Neural cell (in vitro differentiated cells): ENCODE measurements at regions not wholly inside any gene's neighbourhood (a gene's known extent, or its start where the extent isn't known, plus 50 kb on each side); places are given as distances from the start of the nearest gene placed in this dataset.

Experiments
- H2AFZ ChIP-seq: fragments of 200-600, 300-800 bp; sonication (generic), shearing (Covaris generic); 2 replicates; pipeline ENCODE4 v1.6.0; 2014; ENCODE audit warnings: low read depth, mild to moderate bottlenecking, antibody characterized with exemption, low read length, moderate library complexity
- H3F3A ChIP-seq: fragments of 200-600 bp; shearing (Covaris generic); 2 replicates; pipeline ENCODE4 v1.6.1; 2016; ENCODE audit warnings: mild to moderate bottlenecking, moderate library complexity, mixed read lengths, antibody characterized with exemption, low read length; ENCODE audit not compliant: insufficient read depth, poor library complexity, severe bottlenecking
- H3K27ac ChIP-seq: fragments of 200-600, 300-800 bp; sonication (generic), shearing (Covaris generic); 2 replicates; pipeline ENCODE4 v1.5.1; 2014; ENCODE audit warnings: mild to moderate bottlenecking, low read length, moderate library complexity
- H3K27me3 ChIP-seq: fragments of 300-800, 200-600 bp; sonication (generic), shearing (Covaris generic); 2 replicates; pipeline ENCODE4 v1.6.0; 2014; ENCODE audit warnings: mild to moderate bottlenecking, low read depth, low read length, moderate library complexity; ENCODE audit not compliant: insufficient read depth
- H3K36me3 ChIP-seq: fragments of 300-800, 200-600 bp; sonication (generic), shearing (Covaris generic); 2 replicates; pipeline ENCODE4 v1.5.1; 2014; ENCODE audit warnings: mild to moderate bottlenecking, antibody characterized with exemption, low read length, moderate library complexity; ENCODE audit not compliant: insufficient read depth
- H3K4me2 ChIP-seq: fragments of 300-800, 200-600 bp; sonication (generic), shearing (Covaris generic); 2 replicates; pipeline ENCODE4 v1.6.0; 2014; ENCODE audit warnings: mild to moderate bottlenecking, low read length
- H3K4me3 ChIP-seq: fragments of 300-800, 200-600 bp; sonication (generic), shearing (Covaris generic); 2 replicates; pipeline ENCODE4 v1.5.1; 2014; ENCODE audit warnings: mild to moderate bottlenecking, low read length, moderate library complexity
- H3K79me2 ChIP-seq: fragments of 200-600 bp; shearing (Covaris generic); replicated peaks from 2 replicates; pipeline ENCODE4 v1.6.0; 2014; ENCODE audit warnings: mild to moderate bottlenecking, low read length, moderate library complexity; ENCODE audit not compliant: insufficient read depth
- H3K9ac ChIP-seq: fragments of 300-800, 200-600 bp; sonication (generic), shearing (Covaris generic); 2 replicates; pipeline ENCODE4 v1.6.1; 2016; ENCODE audit warnings: mild to moderate bottlenecking, low read length, mixed read lengths
- H3K9me2 ChIP-seq: fragments of 200-600 bp; shearing (Covaris generic); 2 replicates; pipeline ENCODE4 v1.6.1; 2016; ENCODE audit warnings: mild to moderate bottlenecking, low read length, mixed read lengths; ENCODE audit not compliant: insufficient read depth
- H3K9me3 ChIP-seq: fragments of 200-600, 300-800 bp; sonication (generic), shearing (Covaris generic); 2 replicates; pipeline ENCODE4 v1.6.1; 2016; ENCODE audit warnings: mild to moderate bottlenecking, mixed run types, low read length, moderate library complexity, mixed read lengths
- H4K20me1 ChIP-seq: fragments of 200-600 bp; shearing (Covaris generic); 2 replicates; pipeline ENCODE4 v1.6.1; 2016; ENCODE audit warnings: mild to moderate bottlenecking, mixed run types; ENCODE audit not compliant: insufficient read depth
- CTCF ChIP-seq: fragments of 450-650 bp; IDR thresholded peaks from 2 replicates; pipeline ENCODE4 v1.5.1; 2014; ENCODE audit warnings: antibody characterized with exemption, mild to moderate bottlenecking, moderate library complexity; ENCODE audit not compliant: poor library complexity, severe bottlenecking
- EP300 ChIP-seq: fragments of 450-650 bp; conservative IDR thresholded peaks from 2 replicates; pipeline ENCODE4 v1.6.1; 2014; ENCODE audit warnings: antibody characterized with exemption, mild to moderate bottlenecking, moderate library complexity; ENCODE audit not compliant: poor library complexity, severe bottlenecking
- EZH2 ChIP-seq: fragments of 200-600, 300-800 bp; shearing (Covaris generic), sonication (generic); IDR thresholded peaks from 2 replicates; pipeline ENCODE4 v1.6.1; 2014; ENCODE audit warnings: antibody characterized with exemption, low read length, borderline replicate concordance, mild to moderate bottlenecking; ENCODE audit not compliant: insufficient read depth, poor library complexity, severe bottlenecking
- MXI1 ChIP-seq: fragments of 450-650 bp; conservative IDR thresholded peaks from 2 replicates; pipeline ENCODE4 v1.6.1; 2014; ENCODE audit warnings: antibody characterized with exemption, mild to moderate bottlenecking; ENCODE audit not compliant: poor library complexity, severe bottlenecking
- POLR2AphosphoS5 ChIP-seq: IDR thresholded peaks from 2 replicates; pipeline ENCODE4 v1.6.1; 2012
- RAD21 ChIP-seq: fragments of 450-650 bp; conservative IDR thresholded peaks from 2 replicates; pipeline ENCODE4 v1.6.1; 2014; ENCODE audit warnings: antibody characterized with exemption, mild to moderate bottlenecking, moderate library complexity
- REST ChIP-seq: IDR thresholded peaks from 2 replicates; pipeline ENCODE4 v1.6.1; 2012; ENCODE audit warnings: borderline replicate concordance
- SMC3 ChIP-seq: fragments of 450-650 bp; conservative IDR thresholded peaks from 2 replicates; pipeline ENCODE4 v1.6.1; 2014; ENCODE audit warnings: antibody characterized with exemption, mild to moderate bottlenecking, moderate library complexity; ENCODE audit not compliant: poor library complexity
- TAF1 ChIP-seq: IDR thresholded peaks from 2 replicates; pipeline ENCODE4 v1.6.1; 2012; ENCODE audit warnings: low read depth

- TF ChIP-seq POLR2AphosphoS5 (no peak), REST (no peak), TAF1 (no peak), RAD21 (no peak), SMC3 (no peak), MXI1 (no peak), EZH2 (no peak), CTCF (no peak), EP300 (no peak)
- no peak overlapping the region for H3K4me2 ChIP-seq
Measured at GRCh38 chr9:115972362-115972761, 181.2 kb upstream of the PAPPA start.

GRCh38 chr9:115972843-115973595 is 180.6 kb upstream of the PAPPA start:
- no peaks in the 10 kb centered on the region for H3K9me3 ChIP-seq
- TF ChIP-seq EP300 = no peak
- TF ChIP-seq EZH2 = no peak
- TF ChIP-seq SMC3 = no peak
- TF ChIP-seq POLR2AphosphoS5 = no peak
- no peak for TF ChIP-seq TAF1
- TF ChIP-seq CTCF = no peak
- no peak for TF ChIP-seq REST
- no peak for TF ChIP-seq MXI1
- no peak for TF ChIP-seq RAD21
- H3K4me3 ChIP-seq = no peak overlapping the region
- no peaks in the 10 kb centered on the region for H3K9me2 ChIP-seq
- no peaks in the 10 kb centered on the region for H3K36me3 ChIP-seq
- H3K27me3 ChIP-seq = no peaks in the 10 kb centered on the region
- H4K20me1 ChIP-seq = no peaks in the 10 kb centered on the region
- no peak overlapping the region for H2AFZ ChIP-seq
- no peak overlapping the region for H3K9ac ChIP-seq
- H3K4me2 ChIP-seq = no peak overlapping the region
- H3F3A ChIP-seq = no peaks in the 10 kb centered on the region
- H3K27ac ChIP-seq = no peak overlapping the region
- no peaks in the 10 kb centered on the region for H3K79me2 ChIP-seq

More at GRCh38 chr9:115972362-115972761, 181.2 kb upstream of the PAPPA start:
- Histone ChIP-seq H3K27ac (no peak overlapping the region), H3F3A (no peaks in the 10 kb centered on the region), H3K9me3 (no peaks in the 10 kb centered on the region), H2AFZ (no peak overlapping the region), H3K79me2 (no peaks in the 10 kb centered on the region), H3K27me3 (no peaks in the 10 kb centered on the region), H4K20me1 (no peaks in the 10 kb centered on the region), H3K36me3 (no peaks in the 10 kb centered on the region), H3K9ac (no peak overlapping the region), H3K9me2 (no peaks in the 10 kb centered on the region), H3K4me3 (no peak overlapping the region)
